ENCODE measurements at regions not wholly inside any gene's neighbourhood (a gene's known extent, or its start where the extent isn't known, plus 50 kb on each side); places are given as distances from the start of the nearest gene placed in this dataset.

DNA sequence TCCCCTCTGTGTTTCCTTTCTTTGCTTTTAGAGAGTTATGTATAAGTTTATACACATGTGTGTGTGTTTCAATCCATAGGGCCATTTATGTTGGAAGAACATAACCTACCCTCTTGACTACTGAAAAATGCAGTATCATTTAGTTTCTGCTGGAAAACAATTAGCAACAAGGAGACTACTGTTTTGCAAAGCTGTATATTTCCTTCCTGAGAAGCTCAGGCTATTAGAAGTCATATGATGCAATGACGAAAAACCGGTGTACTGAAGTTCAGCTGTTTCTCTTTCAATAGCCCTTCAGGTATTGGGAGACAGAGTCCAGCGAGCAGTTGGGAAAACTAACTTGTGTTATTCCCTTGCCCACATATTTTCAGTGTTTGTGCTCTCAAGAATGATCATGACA lies 447.7 kb upstream of the GYPC start:
- TF ChIP-seq, protein P1, sequence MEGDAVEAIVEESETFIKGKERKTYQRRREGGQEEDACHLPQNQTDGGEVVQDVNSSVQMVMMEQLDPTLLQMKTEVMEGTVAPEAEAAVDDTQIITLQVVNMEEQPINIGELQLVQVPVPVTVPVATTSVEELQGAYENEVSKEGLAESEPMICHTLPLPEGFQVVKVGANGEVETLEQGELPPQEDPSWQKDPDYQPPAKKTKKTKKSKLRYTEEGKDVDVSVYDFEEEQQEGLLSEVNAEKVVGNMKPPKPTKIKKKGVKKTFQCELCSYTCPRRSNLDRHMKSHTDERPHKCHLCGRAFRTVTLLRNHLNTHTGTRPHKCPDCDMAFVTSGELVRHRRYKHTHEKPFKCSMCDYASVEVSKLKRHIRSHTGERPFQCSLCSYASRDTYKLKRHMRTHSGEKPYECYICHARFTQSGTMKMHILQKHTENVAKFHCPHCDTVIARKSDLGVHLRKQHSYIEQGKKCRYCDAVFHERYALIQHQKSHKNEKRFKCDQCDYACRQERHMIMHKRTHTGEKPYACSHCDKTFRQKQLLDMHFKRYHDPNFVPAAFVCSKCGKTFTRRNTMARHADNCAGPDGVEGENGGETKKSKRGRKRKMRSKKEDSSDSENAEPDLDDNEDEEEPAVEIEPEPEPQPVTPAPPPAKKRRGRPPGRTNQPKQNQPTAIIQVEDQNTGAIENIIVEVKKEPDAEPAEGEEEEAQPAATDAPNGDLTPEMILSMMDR (IDR thresholded peaks at IDR 0.05; ENCODE audit: poor library complexity) = no peak
- TF ChIP-seq EZH2 (IDR thresholded peaks at IDR 0.05; ENCODE audit: borderline replicate concordance) (no peak), EZH2phosphoT487 (IDR thresholded peaks at IDR 0.05; ENCODE audit: low read depth, severe bottlenecking, unreplicated experiment) (no peak)
